ENCODE measurements at regions not wholly inside any gene's neighbourhood (a gene's known extent, or its start where the extent isn't known, plus 50 kb on each side); places are given as distances from the start of the nearest gene placed in this dataset.

GRCh38 chr12:114185036-114185435 lies 218.9 kb upstream of the RBM19 start:
- TF ChIP-seq POLR2A (IDR thresholded peaks at IDR 0.05; ENCODE audit: low read length) (no peak), GATA1 (IDR thresholded peaks at IDR 0.05; ENCODE audit: low read depth, low read length) (no peak)
